GM12878 (cell line): ENCODE measurements at regions not wholly inside any gene's neighbourhood (a gene's known extent, or its start where the extent isn't known, plus 50 kb on each side); places are given as distances from the start of the nearest gene placed in this dataset.

Source experiments
- ATAC-seq: fragments of 200-7000 bp; cut with Tn5 transposase; 3 replicates; pipeline ENCODE4 v1.9.1; 2020; ENCODE audit warnings: mild to moderate bottlenecking, moderate library complexity
- BruUV-seq: library from RNA; stranded (reverse); fragments of 400-500 nt; replicated peaks from 2 replicates; lab custom pipeline; 2021; lab: Mats Ljungman, UMichigan
- CTCF ChIA-PET: fragments of 300-600 bp; sonication (Branson Sonifier 250); formaldehyde crosslinking; extraction: SDS; loops from one replicate; lab custom pipeline; 2021; ENCODE audit warnings: inconsistent platforms; lab: Yijun Ruan, JAX
- POLR2A ChIA-PET: fragments of 350-600 bp; formaldehyde crosslinking; extraction: SDS; loops from one replicate; lab custom pipeline; 2021; ENCODE audit warnings: inconsistent platforms; lab: Charles Lee
- RAD21 ChIA-PET: fragments of 300-600 bp; sonication (Branson Sonifier 250); formaldehyde crosslinking; loops from one replicate; lab custom pipeline; 2023; ENCODE audit warnings: antibody characterized with exemption; ENCODE audit not compliant: unreplicated experiment; lab: Charles Lee
- SMC1A ChIA-PET: fragments of 300-600 bp; sonication (Branson Sonifier 250); formaldehyde crosslinking; loops from one replicate; lab custom pipeline; 2023; ENCODE audit not compliant: unreplicated experiment, uncharacterized antibody; lab: Charles Lee
- DNase-seq: peaks from one replicate; pipeline ENCODE4 v3.0.0-alpha.2; 2011; ENCODE audit warnings: low read depth, low spot score
- FAIRE-seq: peaks from 3 replicates; lab custom pipeline; 2011; peaks lifted over from hg19 to GRCh38; lab: Jason Lieb, UNC
- H2AFZ ChIP-seq: 2 replicates; pipeline ENCODE4 v1.6.0; 2011; ENCODE audit warnings: low read depth, low read length, control low read depth; ENCODE audit not compliant: control insufficient read depth
- H3K27ac ChIP-seq: 2 replicates; pipeline ENCODE4 v1.5.1; 2011; ENCODE audit warnings: control low read depth; ENCODE audit not compliant: control insufficient read depth, insufficient read depth
- H3K27me3 ChIP-seq, 2 experiments: replicated peaks in 1 of 2; 2 replicates each; pipeline versions ENCODE4 v1.6.0 to v1.6.1; 2011; ENCODE audit warnings: low read length in 1 of 2; ENCODE audit not compliant: control insufficient read depth in 2 of 2, insufficient read depth in 2 of 2
- H3K36me3 ChIP-seq, 2 experiments: 2 replicates each; pipeline ENCODE4 v1.5.1; 2011; ENCODE audit warnings: low read length in 1 of 2; ENCODE audit not compliant: control insufficient read depth in 2 of 2, insufficient read depth in 2 of 2
- H3K4me1 ChIP-seq: 2 replicates; pipeline ENCODE4 v1.6.1; 2011; ENCODE audit warnings: mild to moderate bottlenecking, low read length, moderate library complexity, mixed read lengths; ENCODE audit not compliant: control insufficient read depth, insufficient read depth
- H3K4me2 ChIP-seq: 2 replicates; pipeline ENCODE4 v1.6.0; 2011; ENCODE audit warnings: control low read depth; ENCODE audit not compliant: control insufficient read depth, insufficient read depth
- H3K4me3 ChIP-seq: fragments of 200-600 bp; sonication (generic); 2 replicates; pipeline ENCODE4 v1.5.1; 2016
- H3K79me2 ChIP-seq: 2 replicates; pipeline ENCODE4 v1.6.0; 2011; ENCODE audit warnings: low read length; ENCODE audit not compliant: control insufficient read depth, insufficient read depth
- H3K9ac ChIP-seq: 2 replicates; pipeline ENCODE4 v1.8.0; 2011; ENCODE audit warnings: low read length, control low read depth, mixed read lengths; ENCODE audit not compliant: control insufficient read depth, insufficient read depth
- H3K9me3 ChIP-seq: replicated peaks from 3 replicates; pipeline ENCODE4 v1.5.1; 2011; ENCODE audit warnings: mild to moderate bottlenecking, low read length; ENCODE audit not compliant: control insufficient read depth, insufficient read depth
- H4K20me1 ChIP-seq: 2 replicates; pipeline ENCODE4 v1.6.0; 2011; ENCODE audit not compliant: control insufficient read depth, insufficient read depth
- CHD4 ChIP-seq: fragments of 200-600 bp; sonication (generic); IDR thresholded peaks from 2 replicates; pipeline ENCODE4 v1.6.1; 2016; ENCODE audit warnings: mild to moderate bottlenecking
- RB1 ChIP-seq: fragments of 450-650 bp; formaldehyde crosslinking; IDR thresholded peaks from 2 replicates; pipeline ENCODE4 v1.6.1; 2017; ENCODE audit warnings: mild to moderate bottlenecking, borderline replicate concordance
- RELA ChIP-seq: fragments of 450-650 bp; IDR thresholded peaks from 2 replicates; pipeline ENCODE4 v1.8.0; 2014; ENCODE audit warnings: borderline replicate concordance; ENCODE audit not compliant: partially characterized antibody
- STAT1 ChIP-seq: fragments of 450-650 bp; conservative IDR thresholded peaks from 2 replicates; pipeline ENCODE4 v1.6.1; 2014; ENCODE audit warnings: antibody characterized with exemption, mild to moderate bottlenecking
- SUPT20H ChIP-seq: IDR thresholded peaks from 2 replicates; pipeline ENCODE4 v1.6.1; 2011; ENCODE audit warnings: low read depth, mild to moderate bottlenecking, low read length, moderate library complexity, borderline replicate concordance; ENCODE audit not compliant: control insufficient read depth
- in situ Hi-C: fragments of 300-500 bp; cut with MboI; formaldehyde crosslinking; loops from 9 replicates; pipeline ENCODE4 v1.14.3; 2018; ENCODE audit warnings: mixed read lengths
- intact Hi-C: fragments of 100-400 bp; cut with micrococcal nuclease; formaldehyde crosslinking; loops from one replicate; pipeline ENCODE4 v1.14.2; 2022; ENCODE audit not compliant: unreplicated experiment
- TF ChIP-seq, protein P1 (sequence below): fragments of 450-650 bp; formaldehyde crosslinking; IDR thresholded peaks from 2 replicates; pipeline ENCODE4 v1.5.0; 2022; ENCODE audit warnings: mild to moderate bottlenecking, missing genetic modification characterization

DNA sequence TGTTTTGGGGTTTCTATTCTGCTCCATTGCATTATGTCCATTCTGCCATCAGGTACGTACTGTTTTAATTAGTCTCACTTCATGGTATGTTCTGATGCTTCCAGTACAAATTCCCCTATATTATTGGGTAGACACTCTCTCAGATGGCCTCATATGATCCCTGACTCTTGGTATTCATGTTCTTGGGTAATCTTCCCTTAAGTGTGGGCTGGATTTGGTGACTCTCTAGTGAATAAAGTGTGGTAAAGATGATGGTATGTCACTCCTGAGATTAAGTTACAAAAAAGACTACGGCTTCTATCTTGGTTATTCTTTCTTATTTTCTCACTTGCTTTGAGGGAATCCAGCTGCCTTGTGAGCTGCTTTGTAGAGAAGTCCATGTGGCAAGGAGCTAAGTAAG lies 89.6 kb upstream of the TBC1D5 start (continued):
- TF ChIP-seq, protein P1, sequence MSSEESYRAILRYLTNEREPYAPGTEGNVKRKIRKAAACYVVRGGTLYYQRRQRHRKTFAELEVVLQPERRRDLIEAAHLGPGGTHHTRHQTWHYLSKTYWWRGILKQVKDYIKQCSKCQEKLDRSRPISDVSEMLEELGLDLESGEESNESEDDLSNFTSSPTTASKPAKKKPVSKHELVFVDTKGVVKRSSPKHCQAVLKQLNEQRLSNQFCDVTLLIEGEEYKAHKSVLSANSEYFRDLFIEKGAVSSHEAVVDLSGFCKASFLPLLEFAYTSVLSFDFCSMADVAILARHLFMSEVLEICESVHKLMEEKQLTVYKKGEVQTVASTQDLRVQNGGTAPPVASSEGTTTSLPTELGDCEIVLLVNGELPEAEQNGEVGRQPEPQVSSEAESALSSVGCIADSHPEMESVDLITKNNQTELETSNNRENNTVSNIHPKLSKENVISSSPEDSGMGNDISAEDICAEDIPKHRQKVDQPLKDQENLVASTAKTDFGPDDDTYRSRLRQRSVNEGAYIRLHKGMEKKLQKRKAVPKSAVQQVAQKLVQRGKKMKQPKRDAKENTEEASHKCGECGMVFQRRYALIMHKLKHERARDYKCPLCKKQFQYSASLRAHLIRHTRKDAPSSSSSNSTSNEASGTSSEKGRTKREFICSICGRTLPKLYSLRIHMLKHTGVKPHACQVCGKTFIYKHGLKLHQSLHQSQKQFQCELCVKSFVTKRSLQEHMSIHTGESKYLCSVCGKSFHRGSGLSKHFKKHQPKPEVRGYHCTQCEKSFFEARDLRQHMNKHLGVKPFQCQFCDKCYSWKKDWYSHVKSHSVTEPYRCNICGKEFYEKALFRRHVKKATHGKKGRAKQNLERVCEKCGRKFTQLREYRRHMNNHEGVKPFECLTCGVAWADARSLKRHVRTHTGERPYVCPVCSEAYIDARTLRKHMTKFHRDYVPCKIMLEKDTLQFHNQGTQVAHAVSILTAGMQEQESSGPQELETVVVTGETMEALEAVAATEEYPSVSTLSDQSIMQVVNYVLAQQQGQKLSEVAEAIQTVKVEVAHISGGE (CRISPR knock-in tag): no peak
- TF ChIP-seq RB1 (no peak), STAT1 (no peak), CHD4 (no peak)

DNA sequence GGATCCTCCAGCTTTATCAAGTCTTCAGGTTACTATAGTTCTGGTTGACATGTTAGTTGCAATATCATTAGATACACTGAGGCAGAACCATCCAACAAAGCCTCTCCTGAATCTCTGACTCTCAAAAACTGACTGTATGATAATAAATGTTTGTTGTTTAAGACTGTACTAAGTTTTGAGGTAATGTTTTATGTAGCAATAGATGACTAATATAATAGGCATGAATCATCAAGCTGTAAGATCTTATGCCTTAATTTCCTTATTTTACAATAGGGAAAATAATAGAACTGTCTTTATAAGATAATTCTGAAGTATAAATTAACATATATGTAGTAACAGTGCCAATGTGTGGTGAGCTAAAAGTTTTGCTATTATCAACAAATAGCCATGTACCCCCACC lies 88.9 kb upstream of the TBC1D5 start:
- in situ Hi-C loops: loop anchor here (10.0 to 25.0 kb wide), 2 partner anchors 567 to 1219 kb away; partner anchors contain the start of gene DAZL
- no peaks in the 10 kb centered on the region for H3K36me3 ChIP-seq
- no TSS peak for BruUV-seq

More for the DNA sequence above, 88.9 kb upstream of the TBC1D5 start:
- DNase-seq (no peak), ATAC-seq (no peak)
- H3K27ac ChIP-seq: no peak overlapping the region
- POLR2A ChIA-PET: no interaction called here
- RAD21 ChIA-PET: interaction anchor here (1.5 to 2.8 kb wide), 2 partner anchors 10 to 186 kb away, joined by 4 to 10 read pairs; no protein-coding TSS in a partner anchor
- no peak overlapping the region for H3K4me3 ChIP-seq
- no peaks in the 10 kb centered on the region for H3K79me2 ChIP-seq
- SMC1A ChIA-PET: interaction anchor here (0.8 to 2.4 kb wide), 4 partner anchors 10 to 186 kb away, joined by 3 to 5 read pairs (median 4); no protein-coding TSS in a partner anchor
- no peaks in the 10 kb centered on the region for H3K27me3 ChIP-seq
- H4K20me1 ChIP-seq: no peaks in the 10 kb centered on the region
- intact Hi-C loops: no loop called here
- CTCF ChIA-PET: interaction anchor here (0.9 to 5.1 kb wide), 3 partner anchors 10 to 400 kb away, joined by 3 to 39 read pairs (median 5); no protein-coding TSS in a partner anchor
- H3K9ac ChIP-seq: no peak overlapping the region
- H3K4me1 ChIP-seq: no peaks in the 10 kb centered on the region
- H2AFZ ChIP-seq: no peak overlapping the region
- no peaks in the 10 kb centered on the region; the same call in 2 of the 3 replicates for H3K9me3 ChIP-seq
- no peak overlapping the region for H3K4me2 ChIP-seq
- no peak for TF ChIP-seq SUPT20H
- TF ChIP-seq RELA: no peak
- TF ChIP-seq, all 136 proteins: peak for 0
- no peak for FAIRE-seq
